Left ventricle myocardium inferior (tissue), 1 donor: ENCODE measurements at regions not wholly inside any gene's neighbourhood (a gene's known extent, or its start where the extent isn't known, plus 50 kb on each side); places are given as distances from the start of the nearest gene placed in this dataset.

Experiments
- DNase-seq: peaks from one replicate; pipeline ENCODE4 v3.0.0-alpha.2; 2020
- H3K27ac ChIP-seq: fragments of 200-600 bp; replicated peaks from 2 replicates; pipeline ENCODE4 v1.8.0; 2021
- H3K27me3 ChIP-seq: fragments of 200-600 bp; 2 replicates; pipeline ENCODE4 v1.8.0; 2021; ENCODE audit warnings: low read depth
- H3K36me3 ChIP-seq: fragments of 200-600 bp; 2 replicates; pipeline ENCODE4 v1.8.0; 2021
- H3K4me1 ChIP-seq: fragments of 200-600 bp; 2 replicates; pipeline ENCODE4 v1.8.0; 2021
- H3K4me3 ChIP-seq: fragments of 200-600 bp; 2 replicates; pipeline ENCODE4 v1.8.0; 2021; ENCODE audit warnings: mild to moderate bottlenecking, moderate library complexity
- H3K9me3 ChIP-seq: fragments of 200-600 bp; replicated peaks from 2 replicates; pipeline ENCODE4 v1.8.0; 2021
- intact Hi-C: fragments of 100-400 bp; cut with micrococcal nuclease; formaldehyde crosslinking; loops from one replicate; pipeline ENCODE4 v1.11.0; 2022
- TF ChIP-seq, protein P1 (sequence below): fragments of 200-600 bp; IDR thresholded peaks from 2 replicates; pipeline ENCODE4 v1.8.0; 2021; ENCODE audit warnings: antibody characterized with exemption, mild to moderate bottlenecking, borderline replicate concordance
- donor health status: DM: no; HTN: yes; CAD: no; lungs with severe emphysema.

DNA sequence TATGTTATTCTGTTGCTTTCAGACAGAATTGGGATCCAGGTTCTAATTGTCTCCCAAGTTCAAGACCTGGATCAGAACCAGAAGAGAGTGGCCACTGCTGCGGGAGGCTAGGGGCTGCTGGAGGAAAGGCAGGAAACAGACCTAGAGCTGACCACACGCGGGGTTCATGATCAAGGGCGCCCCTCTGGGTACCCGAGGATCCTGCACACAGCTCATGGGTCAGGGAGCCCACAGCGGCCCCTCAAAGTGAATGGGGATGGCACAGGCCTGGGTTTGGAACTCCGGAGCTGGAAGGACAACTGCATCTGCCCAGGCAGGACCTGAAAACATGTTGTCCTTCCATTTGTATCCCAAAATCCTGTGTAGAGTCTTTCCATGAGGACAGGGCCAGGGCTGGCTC, 107.0 kb downstream of the RMI2 start:
- no peak overlapping the region for H3K4me3 ChIP-seq
- no peaks in the 10 kb centered on the region for H3K4me1 ChIP-seq
- H3K27me3 ChIP-seq, result no peaks in the 10 kb centered on the region
- no peak for DNase-seq
- H3K27ac ChIP-seq, result no peak overlapping the region
- TF ChIP-seq, protein P1, sequence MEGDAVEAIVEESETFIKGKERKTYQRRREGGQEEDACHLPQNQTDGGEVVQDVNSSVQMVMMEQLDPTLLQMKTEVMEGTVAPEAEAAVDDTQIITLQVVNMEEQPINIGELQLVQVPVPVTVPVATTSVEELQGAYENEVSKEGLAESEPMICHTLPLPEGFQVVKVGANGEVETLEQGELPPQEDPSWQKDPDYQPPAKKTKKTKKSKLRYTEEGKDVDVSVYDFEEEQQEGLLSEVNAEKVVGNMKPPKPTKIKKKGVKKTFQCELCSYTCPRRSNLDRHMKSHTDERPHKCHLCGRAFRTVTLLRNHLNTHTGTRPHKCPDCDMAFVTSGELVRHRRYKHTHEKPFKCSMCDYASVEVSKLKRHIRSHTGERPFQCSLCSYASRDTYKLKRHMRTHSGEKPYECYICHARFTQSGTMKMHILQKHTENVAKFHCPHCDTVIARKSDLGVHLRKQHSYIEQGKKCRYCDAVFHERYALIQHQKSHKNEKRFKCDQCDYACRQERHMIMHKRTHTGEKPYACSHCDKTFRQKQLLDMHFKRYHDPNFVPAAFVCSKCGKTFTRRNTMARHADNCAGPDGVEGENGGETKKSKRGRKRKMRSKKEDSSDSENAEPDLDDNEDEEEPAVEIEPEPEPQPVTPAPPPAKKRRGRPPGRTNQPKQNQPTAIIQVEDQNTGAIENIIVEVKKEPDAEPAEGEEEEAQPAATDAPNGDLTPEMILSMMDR, result no peak
- intact Hi-C loops, result no loop called here
- H3K36me3 ChIP-seq, result no peaks in the 10 kb centered on the region
- no peaks in the 10 kb centered on the region for H3K9me3 ChIP-seq

DNA sequence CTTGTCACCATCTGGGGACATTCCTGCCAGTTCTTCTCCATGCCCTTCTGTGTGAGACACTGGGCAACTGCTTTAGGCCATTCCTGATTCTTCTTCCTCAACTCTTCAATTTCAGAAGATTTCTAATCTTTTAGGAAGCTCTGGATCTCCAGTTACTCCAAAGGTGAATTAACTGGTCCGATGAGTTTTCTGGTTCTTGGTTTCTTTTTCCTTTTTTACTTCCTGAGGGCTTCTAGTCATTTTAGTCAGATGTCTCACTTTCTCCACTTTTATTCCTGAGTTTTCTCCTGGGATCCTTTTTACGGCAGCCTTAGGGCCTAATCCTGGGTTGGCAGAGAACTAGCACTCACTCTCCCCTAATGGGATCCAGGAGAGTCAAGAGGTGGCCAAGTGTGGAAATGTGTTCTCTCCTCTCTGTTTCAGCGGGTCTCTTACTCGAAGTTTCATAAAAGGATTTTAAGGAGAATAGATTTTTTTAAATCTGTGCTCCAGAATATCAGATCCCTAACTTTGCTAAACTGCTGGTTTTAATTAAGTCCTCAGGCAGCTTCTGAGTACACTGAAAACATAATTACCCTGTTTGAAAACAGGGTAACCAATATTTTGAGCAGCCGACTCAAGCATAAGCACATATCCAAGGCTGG, 107.6 kb downstream of the RMI2 start:
- no peaks in the 10 kb centered on the region for H3K36me3 ChIP-seq
- TF ChIP-seq, protein P1, result no peak
- H3K4me1 ChIP-seq, result no peaks in the 10 kb centered on the region
- intact Hi-C loops, result no loop called here
- H3K27ac ChIP-seq, result no peak overlapping the region
- no peak for DNase-seq
- H3K9me3 ChIP-seq, result no peaks in the 10 kb centered on the region
- no peak overlapping the region for H3K4me3 ChIP-seq
- H3K27me3 ChIP-seq, result no peaks in the 10 kb centered on the region

DNA sequence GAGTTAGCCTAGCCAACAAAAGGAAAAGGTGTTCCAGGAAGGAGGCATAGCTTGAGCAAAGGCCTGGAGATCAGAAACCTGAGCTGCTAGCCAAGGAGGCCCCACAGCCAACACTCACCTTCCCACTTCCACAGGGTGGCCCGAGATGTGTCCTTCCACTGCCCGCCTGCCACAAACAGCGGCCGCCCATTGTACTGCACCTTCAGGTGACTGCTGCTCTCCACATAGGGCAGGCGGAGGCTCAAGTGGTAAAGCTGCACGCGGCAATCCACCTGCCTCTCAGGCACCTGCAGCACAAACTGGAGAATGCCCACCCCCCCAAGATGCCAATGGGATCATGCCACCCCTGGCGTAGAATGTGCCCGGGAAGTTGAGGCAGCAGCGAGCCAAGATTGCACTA, 111.5 kb downstream of the RMI2 start:
- TF ChIP-seq, protein P1, result no peak
- Histone ChIP-seq H3K9me3 (no peaks in the 10 kb centered on the region), H3K27me3 (no peaks in the 10 kb centered on the region), H3K4me3 (no peak overlapping the region), H3K27ac (no peak overlapping the region), H3K36me3 (no peaks in the 10 kb centered on the region), H3K4me1 (no peaks in the 10 kb centered on the region)
- no peak for DNase-seq
- intact Hi-C loops, result no loop called here

DNA sequence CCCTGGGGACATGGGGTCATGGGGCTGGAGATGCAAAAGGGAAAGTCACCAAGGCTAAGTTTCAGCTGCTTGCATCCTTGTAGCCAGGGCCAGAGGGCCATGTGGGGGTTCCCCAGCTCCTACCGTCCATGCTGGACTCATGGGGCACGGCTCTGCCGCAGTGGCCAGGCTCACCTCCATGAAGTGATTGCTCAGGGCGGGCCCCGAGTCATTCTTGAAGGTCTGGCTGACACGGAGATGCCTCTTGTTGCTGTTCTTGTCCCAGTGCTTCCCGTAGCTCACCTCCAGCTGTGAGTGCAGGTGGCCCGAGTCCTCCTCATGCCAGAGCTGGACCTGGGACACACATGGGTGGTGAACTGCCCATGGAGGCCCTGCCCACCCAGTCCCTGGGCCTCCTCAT, 114.5 kb downstream of the RMI2 start:
- TF ChIP-seq, protein P1, result no peak
- Histone ChIP-seq H3K4me3 (no peak overlapping the region), H3K4me1 (no peaks in the 10 kb centered on the region), H3K9me3 (no peaks in the 10 kb centered on the region), H3K27me3 (no peaks in the 10 kb centered on the region), H3K27ac (no peak overlapping the region), H3K36me3 (no peaks in the 10 kb centered on the region)
- DNase-seq, result no peak
- intact Hi-C loops, result no loop called here

DNA sequence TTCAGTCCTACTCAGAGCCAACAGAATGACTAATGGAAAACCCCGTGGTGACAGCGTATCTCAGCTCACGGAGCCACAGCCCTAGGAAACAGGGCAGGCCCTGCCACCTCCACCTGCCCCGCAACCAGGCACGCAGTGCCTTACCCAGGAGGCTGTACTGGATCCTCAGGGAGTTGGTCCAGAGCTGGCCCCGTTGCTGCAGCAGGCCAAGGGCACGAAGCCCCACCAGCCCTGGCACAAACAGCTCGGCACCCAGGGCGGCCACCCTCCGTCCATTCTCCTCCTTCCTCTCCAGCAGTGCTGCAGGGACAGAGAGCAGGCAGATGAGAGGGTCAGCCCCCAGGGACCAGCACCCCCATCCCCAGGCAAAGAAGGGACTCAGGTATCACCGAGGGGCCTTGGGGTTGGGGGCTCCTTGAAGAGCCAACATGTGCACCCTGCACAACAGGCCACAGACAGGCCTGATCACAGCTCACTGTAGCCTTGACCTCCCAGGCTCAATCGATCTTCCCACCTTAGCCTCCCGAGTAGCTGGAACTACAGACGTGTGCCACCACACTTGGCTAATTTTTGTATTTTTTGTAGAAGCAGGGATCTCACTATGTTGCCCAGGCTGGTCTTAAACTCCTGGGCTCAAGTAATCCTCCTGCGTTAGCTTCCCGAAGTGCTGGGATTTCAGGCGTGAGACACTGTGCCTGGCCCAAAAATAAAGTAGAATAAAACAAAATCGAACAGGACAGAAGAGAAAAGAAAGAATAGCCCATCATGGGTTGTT, 115.7 kb downstream of the RMI2 start:
- no peak for DNase-seq
- Histone ChIP-seq H3K9me3 (no peaks in the 10 kb centered on the region), H3K4me1 (no peaks in the 10 kb centered on the region), H3K4me3 (no peak overlapping the region), H3K36me3 (no peaks in the 10 kb centered on the region), H3K27ac (no peak overlapping the region), H3K27me3 (no peaks in the 10 kb centered on the region)
- TF ChIP-seq, protein P1, result no peak
- intact Hi-C loops, result no loop called here
